ENCODE measurements at regions not wholly inside any gene's neighbourhood (a gene's known extent, or its start where the extent isn't known, plus 50 kb on each side); places are given as distances from the start of the nearest gene placed in this dataset.

- Histone ChIP-seq H3K27me3 (no peaks in the 10 kb centered on the region), H3K4me3 (ENCODE audit: low read depth, low read length) (no peak overlapping the region), H3K36me3 (no peaks in the 10 kb centered on the region), H3K9me3 (no peaks in the 10 kb centered on the region), H3K4me1 (peaks cover 19% of the 10 kb centered on the region)
- peak; percentile 86 for DNase-seq
- no peak for TF ChIP-seq CTCF (IDR thresholded peaks at IDR 0.05; ENCODE audit: low read depth, low read length)
Measured at GRCh38 chr16:64878940-64879339, 242.9 kb downstream of the CDH11 start.

- peaks cover 4% of the 10 kb centered on the region; the same call in 1 of the 2 replicates for H3K4me1 ChIP-seq
- no peaks in the 10 kb centered on the region for H3K27me3 ChIP-seq
- no peak for DNase-seq
- no peaks in the 10 kb centered on the region for H3K9me3 ChIP-seq
- H3K4me3 ChIP-seq (ENCODE audit: low read depth, low read length) = no peak overlapping the region
- no peaks in the 10 kb centered on the region for H3K36me3 ChIP-seq
- TF ChIP-seq CTCF (IDR thresholded peaks at IDR 0.05; ENCODE audit: low read depth, low read length) = no peak
Measured at GRCh38 chr16:64872101-64872500, 249.8 kb downstream of the CDH11 start.

GRCh38 chr16:64870859-64871258 is 251.0 kb downstream of the CDH11 start:
- no peaks in the 10 kb centered on the region for H3K27me3 ChIP-seq
- no peak overlapping the region for H3K4me3 ChIP-seq (ENCODE audit: low read depth, low read length)
- no peaks in the 10 kb centered on the region for H3K9me3 ChIP-seq
- TF ChIP-seq CTCF (IDR thresholded peaks at IDR 0.05; ENCODE audit: low read depth, low read length) = no peak
- H3K4me1 ChIP-seq = peaks cover 4% of the 10 kb centered on the region; the same call in 1 of the 2 replicates
- no peaks in the 10 kb centered on the region for H3K36me3 ChIP-seq
- no peak for DNase-seq

- Histone ChIP-seq H3K27me3 (no peaks in the 10 kb centered on the region), H3K4me3 (ENCODE audit: low read depth, low read length) (no peak overlapping the region), H3K4me1 (peaks cover 4% of the 10 kb centered on the region; the same call in 1 of the 2 replicates), H3K9me3 (no peaks in the 10 kb centered on the region), H3K36me3 (no peaks in the 10 kb centered on the region)
- DNase-seq = no peak
- TF ChIP-seq CTCF (IDR thresholded peaks at IDR 0.05; ENCODE audit: low read depth, low read length) = no peak
Measured at GRCh38 chr16:64869781-64870180, 252.1 kb downstream of the CDH11 start.

GRCh38 chr16:64866021-64866420 is 255.8 kb downstream of the CDH11 start:
- Histone ChIP-seq H3K4me3 (ENCODE audit: low read depth, low read length) (no peak overlapping the region), H3K36me3 (no peaks in the 10 kb centered on the region), H3K9me3 (no peaks in the 10 kb centered on the region), H3K4me1 (peaks cover 11% of the 10 kb centered on the region), H3K27me3 (no peaks in the 10 kb centered on the region)
- no peak for DNase-seq
- TF ChIP-seq CTCF (IDR thresholded peaks at IDR 0.05; ENCODE audit: low read depth, low read length) = no peak

- H3K4me1 ChIP-seq = peaks cover 7% of the 10 kb centered on the region
- DNase-seq = no peak
- no peak for TF ChIP-seq CTCF (IDR thresholded peaks at IDR 0.05; ENCODE audit: low read depth, low read length)
- H3K4me3 ChIP-seq (ENCODE audit: low read depth, low read length) = no peak overlapping the region
- no peaks in the 10 kb centered on the region for H3K27me3 ChIP-seq
- H3K9me3 ChIP-seq = no peaks in the 10 kb centered on the region
- no peaks in the 10 kb centered on the region for H3K36me3 ChIP-seq
Measured at GRCh38 chr16:64865069-64865696, 256.7 kb downstream of the CDH11 start.
